Endodermal cell (in vitro differentiated cells): ENCODE measurements at regions not wholly inside any gene's neighbourhood (a gene's known extent, or its start where the extent isn't known, plus 50 kb on each side); places are given as distances from the start of the nearest gene placed in this dataset.

Experiments used
- DNase-seq: peaks from one replicate; pipeline ENCODE4 v3.0.0-alpha.2; 2017
- H3K27ac ChIP-seq: 2 replicates; pipeline ENCODE4 v1.5.1; 2013; ENCODE audit warnings: mild to moderate bottlenecking, low read depth, low read length, moderate library complexity
- H3K27me3 ChIP-seq: 2 replicates; pipeline ENCODE4 v1.6.1; 2013; ENCODE audit warnings: mild to moderate bottlenecking, low read length, moderate library complexity; ENCODE audit not compliant: insufficient read depth, control insufficient read depth, poor library complexity, severe bottlenecking
- H3K36me3 ChIP-seq: 2 replicates; pipeline ENCODE4 v1.7.0; 2013; ENCODE audit warnings: mild to moderate bottlenecking, low read length, moderate library complexity; ENCODE audit not compliant: control insufficient read depth, insufficient read depth
- H3K4me1 ChIP-seq: one replicate; pipeline ENCODE4 v1.7.0; 2013; ENCODE audit warnings: low read length; ENCODE audit not compliant: control insufficient read depth, insufficient read depth
- H3K4me3 ChIP-seq: 2 replicates; pipeline ENCODE4 v1.5.1; 2013; ENCODE audit warnings: mild to moderate bottlenecking, low read length, moderate library complexity
- H3K9ac ChIP-seq: 2 replicates; pipeline ENCODE4 v1.6.1; 2013; ENCODE audit warnings: mild to moderate bottlenecking, low read length, moderate library complexity; ENCODE audit not compliant: poor library complexity, severe bottlenecking; ENCODE audit errors: extremely low read depth
- H3K9me3 ChIP-seq: 2 replicates; pipeline ENCODE4 v1.6.1; 2013; ENCODE audit warnings: mild to moderate bottlenecking, low read length, moderate library complexity; ENCODE audit not compliant: control insufficient read depth
- H3K27ac Mint-ChIP-seq: 2 replicates; pipeline ENCODE4 v1.8.0; 2020; ENCODE audit warnings: mixed read lengths
- H3K27me3 Mint-ChIP-seq: 2 replicates; pipeline ENCODE4 v1.8.0; 2021; ENCODE audit warnings: mild to moderate bottlenecking, mixed read lengths; ENCODE audit not compliant: insufficient read depth
- H3K36me3 Mint-ChIP-seq: 2 replicates; pipeline ENCODE4 v1.8.0; 2020; ENCODE audit warnings: low read depth, mixed read lengths
- H3K4me1 Mint-ChIP-seq: 2 replicates; pipeline ENCODE4 v1.8.0; 2020; ENCODE audit warnings: mixed read lengths
- H3K4me3 Mint-ChIP-seq: 2 replicates; pipeline ENCODE4 v1.8.0; 2020; ENCODE audit warnings: mild to moderate bottlenecking, moderate library complexity, mixed read lengths
- H3K9me3 Mint-ChIP-seq: 2 replicates; pipeline ENCODE4 v1.8.0; 2020; ENCODE audit warnings: mild to moderate bottlenecking, mixed read lengths
- WGBS, 2 experiments: methylation state at CpG; one replicate each; pipeline versions ENCODE4 v1.1.5 to v1.1.7; 2013; ENCODE audit warnings: missing lambda C conversion rate in 2 of 2, mixed read lengths in 1 of 2; ENCODE audit not compliant: insufficient coverage in 1 of 2, insufficient read length in 1 of 2; 5-methylcytosine and 5-hydroxymethylcytosine counted together
- TF ChIP-seq, protein P1 (sequence below): fragments of 200-600 bp; sonication (generic); conservative IDR thresholded peaks from 2 replicates; pipeline ENCODE4 v1.5.0; 2021; ENCODE audit warnings: antibody characterized with exemption, mild to moderate bottlenecking

DNA sequence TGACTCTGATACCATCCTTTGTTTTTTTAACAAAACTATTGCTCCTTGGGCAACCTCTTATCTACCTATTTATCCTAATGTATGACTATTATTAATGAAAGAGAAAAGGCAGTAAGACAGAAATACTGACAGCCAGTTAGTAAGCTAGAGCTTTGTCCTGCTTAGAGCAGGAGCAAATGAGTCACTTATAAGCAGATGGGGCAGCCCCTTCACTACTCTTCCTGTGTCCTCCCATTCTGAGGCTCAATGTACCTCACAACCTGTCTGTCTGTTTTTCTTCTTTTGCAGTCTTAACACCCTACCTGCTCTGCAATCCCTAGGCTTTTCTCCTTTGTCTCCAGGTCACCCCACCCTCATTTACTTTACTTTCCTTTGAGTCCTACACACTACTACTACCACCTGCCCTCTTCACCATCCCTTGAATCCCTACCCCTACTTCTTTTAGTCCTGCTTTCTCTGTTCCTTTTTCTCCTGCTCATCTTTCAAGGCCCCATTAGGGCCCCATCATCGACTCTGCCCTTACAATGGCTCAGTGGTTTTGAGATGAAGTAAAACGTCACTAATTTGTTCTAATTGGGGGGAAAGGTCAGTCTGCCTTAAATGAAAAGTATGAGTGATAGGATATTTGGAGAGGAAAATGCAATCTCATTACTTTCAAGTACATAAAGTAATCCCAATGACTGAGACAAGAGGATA is 294.3 kb downstream of the GUCY2F start:
- Mint-ChIP-seq H3K36me3 (no peaks in the 10 kb centered on the region), H3K27me3 (no peaks in the 10 kb centered on the region), H3K4me1 (peaks cover 38% of the 10 kb centered on the region), H3K4me3 (no peak overlapping the region), H3K27ac (no peak overlapping the region), H3K9me3 (no peaks in the 10 kb centered on the region)
- 91% methylated on average over 2 of the region's 2 CpGs; no CpG with 5 or more reads in 1 of the 2 experiments for WGBS, 2 experiments
- no peaks in the 10 kb centered on the region for H3K36me3 ChIP-seq
- no peaks in the 10 kb centered on the region for H3K27me3 ChIP-seq
- no peak overlapping the region for H3K27ac ChIP-seq
- H3K9me3 ChIP-seq: no peaks in the 10 kb centered on the region
- TF ChIP-seq, protein P1, sequence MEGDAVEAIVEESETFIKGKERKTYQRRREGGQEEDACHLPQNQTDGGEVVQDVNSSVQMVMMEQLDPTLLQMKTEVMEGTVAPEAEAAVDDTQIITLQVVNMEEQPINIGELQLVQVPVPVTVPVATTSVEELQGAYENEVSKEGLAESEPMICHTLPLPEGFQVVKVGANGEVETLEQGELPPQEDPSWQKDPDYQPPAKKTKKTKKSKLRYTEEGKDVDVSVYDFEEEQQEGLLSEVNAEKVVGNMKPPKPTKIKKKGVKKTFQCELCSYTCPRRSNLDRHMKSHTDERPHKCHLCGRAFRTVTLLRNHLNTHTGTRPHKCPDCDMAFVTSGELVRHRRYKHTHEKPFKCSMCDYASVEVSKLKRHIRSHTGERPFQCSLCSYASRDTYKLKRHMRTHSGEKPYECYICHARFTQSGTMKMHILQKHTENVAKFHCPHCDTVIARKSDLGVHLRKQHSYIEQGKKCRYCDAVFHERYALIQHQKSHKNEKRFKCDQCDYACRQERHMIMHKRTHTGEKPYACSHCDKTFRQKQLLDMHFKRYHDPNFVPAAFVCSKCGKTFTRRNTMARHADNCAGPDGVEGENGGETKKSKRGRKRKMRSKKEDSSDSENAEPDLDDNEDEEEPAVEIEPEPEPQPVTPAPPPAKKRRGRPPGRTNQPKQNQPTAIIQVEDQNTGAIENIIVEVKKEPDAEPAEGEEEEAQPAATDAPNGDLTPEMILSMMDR: no peak
- no peak overlapping the region for H3K4me3 ChIP-seq
- no peaks in the 10 kb centered on the region for H3K4me1 ChIP-seq
- no peak overlapping the region for H3K9ac ChIP-seq
- DNase-seq: no peak

DNA sequence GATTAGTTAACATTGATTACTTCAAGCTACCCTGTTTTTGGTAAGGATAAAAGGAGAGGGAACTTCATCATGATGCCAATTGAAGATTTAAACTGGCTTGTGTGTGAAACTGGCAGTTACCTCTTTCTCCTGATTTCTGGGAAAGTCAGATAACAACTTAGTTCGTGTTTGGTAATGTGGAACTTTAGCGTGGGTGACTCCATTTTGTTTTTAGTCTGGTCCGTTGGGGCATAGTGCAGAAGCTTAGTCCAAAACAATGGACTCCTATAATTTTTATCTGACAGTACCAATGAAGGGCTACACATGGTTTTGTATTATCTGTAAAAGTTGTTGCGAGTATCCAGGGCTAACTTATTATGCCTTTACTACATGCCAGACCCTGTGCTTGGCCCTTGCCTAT is 294.9 kb downstream of the GUCY2F start:
- H3K4me1 Mint-ChIP-seq: peaks cover 45% of the 10 kb centered on the region
- Histone ChIP-seq H3K27me3 (no peaks in the 10 kb centered on the region), H3K27ac (no peak overlapping the region), H3K4me3 (no peak overlapping the region), H3K36me3 (no peaks in the 10 kb centered on the region), H3K9ac (no peak overlapping the region), H3K4me1 (no peaks in the 10 kb centered on the region), H3K9me3 (no peaks in the 10 kb centered on the region)
- no peaks in the 10 kb centered on the region for H3K36me3 Mint-ChIP-seq
- no peaks in the 10 kb centered on the region for H3K27me3 Mint-ChIP-seq
- H3K4me3 Mint-ChIP-seq: no peak overlapping the region
- H3K27ac Mint-ChIP-seq: no peak overlapping the region
- TF ChIP-seq, protein P1: no peak
- no peaks in the 10 kb centered on the region for H3K9me3 Mint-ChIP-seq
- no peak for DNase-seq
- WGBS, 2 experiments: 95% methylated on average over 4 of the region's 4 CpGs; no CpG with 5 or more reads in 1 of the 2 experiments

DNA sequence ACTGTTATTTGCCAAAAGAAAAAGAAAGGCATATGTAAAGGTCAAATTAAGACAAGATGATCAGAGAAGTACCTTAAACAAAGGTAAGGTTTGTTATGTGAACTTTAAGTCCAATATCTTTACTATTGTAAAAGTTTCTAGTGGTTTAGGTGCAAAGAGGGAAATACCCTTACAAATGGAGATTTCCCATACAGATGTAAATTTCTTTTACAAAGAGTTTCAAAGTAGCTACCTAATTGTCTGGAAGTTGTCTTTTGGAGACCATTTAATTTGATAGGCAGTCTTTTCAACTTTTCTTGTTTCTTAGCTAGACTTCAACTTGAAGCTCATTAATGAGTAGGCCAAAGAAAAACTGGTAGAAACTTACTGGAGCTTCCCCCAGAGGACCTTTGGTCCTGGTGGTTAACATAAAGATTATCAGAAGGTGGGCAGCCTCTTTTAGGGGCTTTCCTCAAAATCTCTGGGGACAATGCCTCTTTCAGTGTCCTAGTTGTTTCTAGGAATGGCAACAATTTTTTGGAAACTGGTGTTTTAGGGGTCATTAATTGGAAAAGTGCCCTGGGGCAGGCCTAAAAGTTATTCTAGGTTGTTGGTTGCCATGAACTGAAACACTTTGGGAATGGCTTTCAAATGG is 297.3 kb downstream of the GUCY2F start:
- H3K4me3 Mint-ChIP-seq: peak overlapping the region; percentile 5
- Histone ChIP-seq H3K27ac (no peak overlapping the region), H3K4me1 (no peaks in the 10 kb centered on the region), H3K36me3 (no peaks in the 10 kb centered on the region), H3K4me3 (no peak overlapping the region), H3K9ac (no peak overlapping the region), H3K9me3 (no peaks in the 10 kb centered on the region), H3K27me3 (no peaks in the 10 kb centered on the region)
- peaks cover 6% of the 10 kb centered on the region for H3K36me3 Mint-ChIP-seq
- no peaks in the 10 kb centered on the region for H3K27me3 Mint-ChIP-seq
- peaks cover 15% of the 10 kb centered on the region for H3K9me3 Mint-ChIP-seq
- H3K27ac Mint-ChIP-seq: no peak overlapping the region
- TF ChIP-seq, protein P1: no peak
- peaks cover 57% of the 10 kb centered on the region for H3K4me1 Mint-ChIP-seq
- DNase-seq: no peak
